Mucosa of rectum (tissue), 2 donors: ENCODE measurements at regions not wholly inside any gene's neighbourhood (a gene's known extent, or its start where the extent isn't known, plus 50 kb on each side); places are given as distances from the start of the nearest gene placed in this dataset.

Source experiments
- H3K27ac ChIP-seq, 2 donors: one replicate each; pipeline ENCODE4 v1.7.0; 2013; ENCODE audit warnings: inconsistent platforms in 2 of 2, low read depth in 2 of 2, low read length in 2 of 2
- H3K27me3 ChIP-seq, 2 donors: one replicate each; pipeline ENCODE4 v1.7.0; 2013; ENCODE audit warnings: low read length in 2 of 2; ENCODE audit not compliant: control insufficient read depth in 2 of 2, insufficient read depth in 2 of 2
- H3K36me3 ChIP-seq, 2 donors: one replicate each; pipeline ENCODE4 v1.7.0; 2013; ENCODE audit warnings: low read length in 2 of 2; ENCODE audit not compliant: control insufficient read depth in 2 of 2, insufficient read depth in 2 of 2
- H3K4me1 ChIP-seq, 2 donors: one replicate each; pipeline ENCODE4 v1.7.0; 2013; ENCODE audit warnings: low read length in 2 of 2, mild to moderate bottlenecking in 1 of 2; ENCODE audit not compliant: control insufficient read depth in 2 of 2, insufficient read depth in 2 of 2
- H3K4me3 ChIP-seq, 2 donors: one replicate each; pipeline ENCODE4 v1.7.0; 2013; ENCODE audit warnings: low read length in 2 of 2
- H3K9ac ChIP-seq, 2 donors: one replicate each; pipeline ENCODE4 v1.7.0; 2013; ENCODE audit warnings: low read length in 2 of 2, low read depth in 1 of 2, mild to moderate bottlenecking in 1 of 2
- H3K9me3 ChIP-seq, 2 donors: one replicate each; pipeline ENCODE4 v1.7.0; 2013; ENCODE audit warnings: low read length in 2 of 2; ENCODE audit not compliant: control insufficient read depth in 2 of 2
- donor health status: healthy.
- donor health status: Normal muscosa, but diverticular disease.

GRCh38 chr17:74024871-74025531 lies 178.5 kb upstream of the RPL38 start:
- peaks cover 0 to 3% of the 10 kb centered on the region in 2 donors for H3K27me3 ChIP-seq
- no peak overlapping the region for H3K4me3 ChIP-seq
- no peak overlapping the region for H3K9ac ChIP-seq
- no peaks in the 10 kb centered on the region for H3K9me3 ChIP-seq
- H3K27ac ChIP-seq = no peak overlapping the region
- no peaks in the 10 kb centered on the region for H3K36me3 ChIP-seq
- no peaks in the 10 kb centered on the region for H3K4me1 ChIP-seq

- Histone ChIP-seq H3K9me3 (no peaks in the 10 kb centered on the region), H3K4me3 (no peak overlapping the region), H3K36me3 (no peaks in the 10 kb centered on the region), H3K27me3 (peaks cover 2 to 5% of the 10 kb centered on the region in 2 donors), H3K9ac (no peak overlapping the region), H3K4me1 (no peaks in the 10 kb centered on the region), H3K27ac (no peak overlapping the region)
Measured at GRCh38 chr17:74027444-74027843, 176.0 kb upstream of the RPL38 start.

- H3K36me3 ChIP-seq = no peaks in the 10 kb centered on the region
- H3K27me3 ChIP-seq = peaks cover 2 to 6% of the 10 kb centered on the region in 2 donors
- H3K27ac ChIP-seq = no peak overlapping the region
Measured at GRCh38 chr17:74028354-74029116, 174.9 kb upstream of the RPL38 start.

GRCh38 chr17:74031316-74032090 lies 172.0 kb upstream of the RPL38 start:
- Histone ChIP-seq H3K27ac (no peak overlapping the region), H3K4me3 (no peak overlapping the region), H3K27me3 (peaks cover 2 to 7% of the 10 kb centered on the region in 2 donors), H3K9ac (no peak overlapping the region), H3K36me3 (no peaks in the 10 kb centered on the region), H3K4me1 (no peaks in the 10 kb centered on the region), H3K9me3 (no peaks in the 10 kb centered on the region)

More at GRCh38 chr17:74028354-74029116, 174.9 kb upstream of the RPL38 start:
- H3K4me1 ChIP-seq = no peaks in the 10 kb centered on the region
- H3K9me3 ChIP-seq = no peaks in the 10 kb centered on the region
- no peak overlapping the region for H3K9ac ChIP-seq
- H3K4me3 ChIP-seq = no peak overlapping the region

- H3K27me3 ChIP-seq = peaks cover 2 to 7% of the 10 kb centered on the region in 2 donors
Measured at GRCh38 chr17:74032222-74032621, 171.3 kb upstream of the RPL38 start.

GRCh38 chr17:74037320-74037719 lies 166.2 kb upstream of the RPL38 start:
- H3K27me3 ChIP-seq = peaks cover 0 to 3% of the 10 kb centered on the region in 2 donors
- H3K27ac ChIP-seq = no peak overlapping the region
- H3K4me1 ChIP-seq = no peaks in the 10 kb centered on the region
- no peak overlapping the region for H3K9ac ChIP-seq
- H3K9me3 ChIP-seq = no peaks in the 10 kb centered on the region
- no peaks in the 10 kb centered on the region for H3K36me3 ChIP-seq
- H3K4me3 ChIP-seq = no peak overlapping the region

More at GRCh38 chr17:74032222-74032621, 171.3 kb upstream of the RPL38 start:
- Histone ChIP-seq H3K36me3 (no peaks in the 10 kb centered on the region), H3K9me3 (no peaks in the 10 kb centered on the region), H3K4me1 (no peaks in the 10 kb centered on the region), H3K27ac (no peak overlapping the region), H3K9ac (no peak overlapping the region), H3K4me3 (no peak overlapping the region)

GRCh38 chr17:74040291-74040690 lies 163.2 kb upstream of the RPL38 start:
- H3K4me1 ChIP-seq = no peaks in the 10 kb centered on the region
- H3K27ac ChIP-seq = no peak overlapping the region
- H3K27me3 ChIP-seq = no peaks in the 10 kb centered on the region
- H3K9me3 ChIP-seq = no peaks in the 10 kb centered on the region
- H3K4me3 ChIP-seq = no peak overlapping the region
- H3K9ac ChIP-seq = no peak overlapping the region
- no peaks in the 10 kb centered on the region for H3K36me3 ChIP-seq

- H3K27ac ChIP-seq = no peak overlapping the region
- H3K36me3 ChIP-seq = no peaks in the 10 kb centered on the region
- no peaks in the 10 kb centered on the region for H3K9me3 ChIP-seq
- no peaks in the 10 kb centered on the region for H3K4me1 ChIP-seq
- H3K27me3 ChIP-seq = no peaks in the 10 kb centered on the region
- no peak overlapping the region for H3K4me3 ChIP-seq
- no peak overlapping the region for H3K9ac ChIP-seq
Measured at GRCh38 chr17:74040729-74041128, 162.7 kb upstream of the RPL38 start.

- no peak overlapping the region for H3K27ac ChIP-seq
Measured at GRCh38 chr17:74041869-74042640, 161.4 kb upstream of the RPL38 start.

More at GRCh38 chr17:74041869-74042640, 161.4 kb upstream of the RPL38 start:
- Histone ChIP-seq H3K9me3 (no peaks in the 10 kb centered on the region), H3K4me3 (no peak overlapping the region), H3K36me3 (no peaks in the 10 kb centered on the region), H3K27me3 (no peaks in the 10 kb centered on the region), H3K9ac (no peak overlapping the region), H3K4me1 (no peaks in the 10 kb centered on the region)
